ENCODE measurements at regions not wholly inside any gene's neighbourhood (a gene's known extent, or its start where the extent isn't known, plus 50 kb on each side); places are given as distances from the start of the nearest gene placed in this dataset.

DNA sequence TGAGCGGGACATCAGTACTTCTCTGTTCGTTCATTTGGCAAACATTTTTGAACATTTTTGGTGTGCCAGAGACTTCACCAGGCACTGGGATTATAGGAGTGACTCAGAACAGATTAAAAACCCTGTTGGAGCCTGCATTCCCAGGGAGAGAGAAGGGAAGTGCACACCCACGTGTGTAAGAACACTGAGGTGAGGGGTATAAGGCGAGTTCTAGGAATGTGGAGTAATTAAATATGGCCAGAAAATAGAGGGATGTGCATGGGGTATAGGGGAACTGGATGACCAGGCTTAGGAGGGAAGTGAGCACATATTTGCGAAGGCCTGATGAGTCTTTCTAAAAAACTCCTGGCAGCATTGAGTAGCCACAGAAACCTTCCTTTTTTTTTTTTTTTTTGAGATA is 401.2 kb upstream of the C2CD4B start:
- no peaks in the 10 kb centered on the region for H3K9me3 Mint-ChIP-seq
- intact Hi-C loops (cut with micrococcal nuclease) = no loop called here
- ATAC-seq (ENCODE audit: low read depth) = no peak
- H3K36me3 Mint-ChIP-seq (ENCODE audit: low read depth) = no peaks in the 10 kb centered on the region
- no peak overlapping the region for H3K4me3 Mint-ChIP-seq
- ChIA-PET CTCF (no interaction called here), POLR2A (no interaction called here)
- TF ChIP-seq, protein P1, sequence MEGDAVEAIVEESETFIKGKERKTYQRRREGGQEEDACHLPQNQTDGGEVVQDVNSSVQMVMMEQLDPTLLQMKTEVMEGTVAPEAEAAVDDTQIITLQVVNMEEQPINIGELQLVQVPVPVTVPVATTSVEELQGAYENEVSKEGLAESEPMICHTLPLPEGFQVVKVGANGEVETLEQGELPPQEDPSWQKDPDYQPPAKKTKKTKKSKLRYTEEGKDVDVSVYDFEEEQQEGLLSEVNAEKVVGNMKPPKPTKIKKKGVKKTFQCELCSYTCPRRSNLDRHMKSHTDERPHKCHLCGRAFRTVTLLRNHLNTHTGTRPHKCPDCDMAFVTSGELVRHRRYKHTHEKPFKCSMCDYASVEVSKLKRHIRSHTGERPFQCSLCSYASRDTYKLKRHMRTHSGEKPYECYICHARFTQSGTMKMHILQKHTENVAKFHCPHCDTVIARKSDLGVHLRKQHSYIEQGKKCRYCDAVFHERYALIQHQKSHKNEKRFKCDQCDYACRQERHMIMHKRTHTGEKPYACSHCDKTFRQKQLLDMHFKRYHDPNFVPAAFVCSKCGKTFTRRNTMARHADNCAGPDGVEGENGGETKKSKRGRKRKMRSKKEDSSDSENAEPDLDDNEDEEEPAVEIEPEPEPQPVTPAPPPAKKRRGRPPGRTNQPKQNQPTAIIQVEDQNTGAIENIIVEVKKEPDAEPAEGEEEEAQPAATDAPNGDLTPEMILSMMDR (IDR thresholded peaks at IDR 0.05) = no peak
- H3K4me1 Mint-ChIP-seq = no peaks in the 10 kb centered on the region
- peaks cover 6% of the 10 kb centered on the region for H3K27me3 Mint-ChIP-seq
- no peak for DNase-seq
- H3K27ac Mint-ChIP-seq = no peak overlapping the region

DNA sequence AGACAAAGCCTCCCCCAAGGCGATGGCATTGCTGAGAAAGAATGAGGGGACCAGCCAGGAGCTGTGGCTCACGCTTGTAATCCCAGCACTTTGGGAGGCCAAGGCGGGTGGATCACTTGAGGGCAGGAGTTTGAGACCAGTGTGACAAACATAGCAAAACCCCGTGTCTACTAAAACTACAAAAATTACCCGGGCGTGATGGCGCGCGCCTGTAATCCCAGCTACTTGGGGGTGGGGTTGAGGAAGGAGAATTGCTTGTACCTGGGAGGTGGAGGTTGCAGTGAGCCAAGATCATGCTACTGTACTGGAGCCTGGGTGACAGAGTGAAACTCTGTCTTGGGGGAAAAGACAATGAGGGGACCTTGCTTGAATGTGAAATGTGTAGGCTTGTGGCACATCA is 402.4 kb upstream of the C2CD4B start:
- ChIA-PET POLR2A (no interaction called here), CTCF (no interaction called here)
- Mint-ChIP-seq H3K4me1 (no peaks in the 10 kb centered on the region), H3K9me3 (no peaks in the 10 kb centered on the region), H3K27me3 (peaks cover 6% of the 10 kb centered on the region), H3K4me3 (no peak overlapping the region), H3K36me3 (ENCODE audit: low read depth) (no peaks in the 10 kb centered on the region), H3K27ac (no peak overlapping the region)
- TF ChIP-seq, protein P1 (IDR thresholded peaks at IDR 0.05) = no peak
- intact Hi-C loops (cut with micrococcal nuclease) = no loop called here
- ATAC-seq (ENCODE audit: low read depth) (no peak), DNase-seq (no peak)

DNA sequence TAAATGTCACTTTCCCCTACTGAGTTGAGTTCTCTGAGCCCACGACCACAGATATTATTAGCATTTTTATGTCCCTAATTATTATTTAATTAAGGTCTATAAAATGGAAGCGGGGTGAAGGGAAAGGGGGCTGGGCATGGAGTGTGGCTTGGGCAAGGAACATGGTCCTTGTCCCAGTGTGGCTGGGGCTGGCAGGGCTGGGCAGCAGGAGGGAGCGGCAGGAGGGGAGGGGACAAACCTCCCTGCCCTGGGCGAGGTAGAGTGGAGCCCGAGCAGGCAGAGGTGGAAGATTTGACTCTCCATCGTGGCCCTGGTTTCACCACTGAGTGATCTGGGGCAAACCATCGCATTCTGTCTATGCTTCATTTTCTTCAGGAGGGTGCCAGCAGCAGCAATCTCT is 402.9 kb upstream of the C2CD4B start:
- CTCF ChIA-PET = no interaction called here
- intact Hi-C loops (cut with micrococcal nuclease) = no loop called here
- H3K27ac Mint-ChIP-seq = no peak overlapping the region
- ATAC-seq (ENCODE audit: low read depth) = no peak
- no peak for DNase-seq
- no peaks in the 10 kb centered on the region for H3K4me1 Mint-ChIP-seq
- POLR2A ChIA-PET = no interaction called here
- H3K27me3 Mint-ChIP-seq = peaks cover 6% of the 10 kb centered on the region
- TF ChIP-seq, protein P1 (IDR thresholded peaks at IDR 0.05) = no peak
- no peak overlapping the region for H3K4me3 Mint-ChIP-seq
- H3K36me3 Mint-ChIP-seq (ENCODE audit: low read depth) = no peaks in the 10 kb centered on the region
- H3K9me3 Mint-ChIP-seq = no peaks in the 10 kb centered on the region

DNA sequence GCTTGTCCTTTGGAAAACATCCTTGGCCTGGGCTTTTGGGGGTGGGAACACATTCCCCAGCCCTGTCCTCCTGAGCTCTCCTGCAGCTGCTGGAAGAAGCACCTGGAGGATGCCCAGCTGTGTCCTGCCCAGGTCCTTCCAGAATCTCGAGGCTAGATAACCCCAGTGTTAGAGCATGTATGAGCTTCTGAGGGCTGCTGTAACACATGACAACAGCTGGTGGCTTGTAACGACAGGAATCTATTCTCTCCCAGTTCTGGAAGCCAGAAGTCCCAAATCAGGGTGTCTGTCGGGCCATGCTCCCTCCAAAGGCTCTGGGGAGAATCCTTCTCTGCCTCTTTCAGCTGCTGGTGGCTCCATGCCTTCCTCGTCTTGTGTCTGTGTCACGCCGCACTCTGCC is 403.6 kb upstream of the C2CD4B start:
- H3K4me3 Mint-ChIP-seq = no peak overlapping the region
- H3K4me1 Mint-ChIP-seq = no peaks in the 10 kb centered on the region
- TF ChIP-seq, protein P1 (IDR thresholded peaks at IDR 0.05) = no peak
- POLR2A ChIA-PET = no interaction called here
- H3K9me3 Mint-ChIP-seq = no peaks in the 10 kb centered on the region
- intact Hi-C loops (cut with micrococcal nuclease) = no loop called here
- peaks cover 9% of the 10 kb centered on the region for H3K27me3 Mint-ChIP-seq
- CTCF ChIA-PET = no interaction called here
- ATAC-seq (ENCODE audit: low read depth) (no peak), DNase-seq (no peak)
- no peak overlapping the region for H3K27ac Mint-ChIP-seq
- H3K36me3 Mint-ChIP-seq (ENCODE audit: low read depth) = no peaks in the 10 kb centered on the region

DNA sequence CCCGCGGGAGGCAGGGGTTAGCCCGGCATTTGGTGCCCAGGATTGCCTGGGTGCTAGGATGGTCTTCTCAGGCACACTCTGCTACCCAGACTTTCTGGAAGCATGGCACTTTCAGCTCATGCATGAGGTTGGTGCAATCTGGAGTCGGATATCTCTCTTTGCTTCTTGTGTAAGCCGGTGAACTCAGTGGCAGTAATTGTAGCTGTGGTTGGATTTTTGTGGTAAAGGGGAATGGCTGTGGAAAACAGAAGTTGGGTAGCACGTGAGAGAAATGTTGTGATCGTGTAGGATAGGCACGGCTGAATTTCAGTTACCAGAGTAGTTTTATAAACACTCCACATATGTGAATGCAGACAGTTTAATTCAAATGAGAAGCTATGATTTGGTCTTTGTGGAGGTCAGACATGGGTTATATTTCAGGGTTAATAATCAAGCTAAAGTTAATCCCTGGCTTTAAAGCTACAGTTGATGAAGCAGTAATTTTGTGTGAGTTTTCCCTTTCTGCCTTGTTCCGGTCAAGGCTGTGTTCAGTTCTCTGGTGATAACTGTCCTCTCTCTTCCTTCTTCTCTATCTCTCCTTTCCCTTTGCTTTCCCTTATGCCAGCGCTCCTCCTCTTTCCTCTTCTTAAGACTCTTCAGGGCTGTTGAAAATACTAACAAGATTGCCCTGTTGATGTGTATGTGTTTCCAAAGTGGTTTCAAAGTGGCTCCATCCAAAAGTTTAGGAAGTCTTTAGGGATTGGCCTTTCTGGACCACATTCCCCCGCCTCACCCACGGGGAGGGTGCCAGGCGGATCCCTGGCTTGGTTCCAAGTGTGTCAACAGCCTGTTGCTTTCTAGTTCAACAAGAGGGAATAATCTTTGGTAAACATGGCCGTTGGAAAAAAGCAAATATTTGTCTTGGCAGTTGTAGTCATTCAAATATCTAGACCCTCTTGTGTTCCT is 404.6 kb upstream of the C2CD4B start:
- no peak for ATAC-seq (ENCODE audit: low read depth)
- TF ChIP-seq, protein P1 (IDR thresholded peaks at IDR 0.05) = no peak
- POLR2A ChIA-PET = no interaction called here
- Mint-ChIP-seq H3K27me3 (peaks cover 7% of the 10 kb centered on the region), H3K9me3 (no peaks in the 10 kb centered on the region), H3K27ac (no peak overlapping the region), H3K4me3 (no peak overlapping the region), H3K4me1 (peaks cover 4% of the 10 kb centered on the region), H3K36me3 (ENCODE audit: low read depth) (no peaks in the 10 kb centered on the region)
- CTCF ChIA-PET = no interaction called here
- intact Hi-C loops (cut with micrococcal nuclease) = no loop called here
- no peak for DNase-seq
